B cell (primary cell): ENCODE measurements at regions not wholly inside any gene's neighbourhood (a gene's known extent, or its start where the extent isn't known, plus 50 kb on each side); places are given as distances from the start of the nearest gene placed in this dataset.

Source experiments
- CTCF ChIP-seq: fragments of 200-600 bp; IDR thresholded peaks from one replicate; pipeline ENCODE4 v1.8.0; 2022; ENCODE audit warnings: antibody characterized with exemption, mild to moderate bottlenecking
- EZH2 ChIP-seq: IDR thresholded peaks from 2 replicates; pipeline ENCODE4 v1.6.1; 2012; ENCODE audit warnings: borderline replicate concordance, low read depth, mild to moderate bottlenecking, moderate library complexity, low read length; ENCODE audit not compliant: insufficient read depth, poor library complexity, severe bottlenecking

GRCh38 chr18:38663270-38663669 is 1097.7 kb upstream of the CELF4 start:
- TF ChIP-seq CTCF = no peak
- TF ChIP-seq EZH2 = no peak
